Esophagus squamous epithelium (tissue), 5 donors: ENCODE measurements at regions not wholly inside any gene's neighbourhood (a gene's known extent, or its start where the extent isn't known, plus 50 kb on each side); places are given as distances from the start of the nearest gene placed in this dataset.

Source experiments
- DNase-seq: peaks from one replicate; lab custom pipeline; 2025; lab: John Stamatoyannopoulos, UW
- H3K27ac ChIP-seq, 4 donors: fragments of 200-600 bp; sonication (generic); one replicate each; pipeline ENCODE4 v1.5.1; 2016 to 2019; ENCODE audit warnings: mild to moderate bottlenecking in 1 of 4
- H3K27me3 ChIP-seq, 4 donors: fragments of 200-600 bp; sonication (generic); 1 replicate in 3 of 4; 2 replicates in 1 of 4; pipeline versions ENCODE4 v1.5.1 to v1.6.0; 2017 to 2021; ENCODE audit warnings: antibody characterized with exemption in 1 of 4
- H3K36me3 ChIP-seq, 3 donors: fragments of 200-600 bp; sonication (generic); one replicate each; pipeline ENCODE4 v1.5.1; 2016 to 2019
- H3K4me1 ChIP-seq, 3 donors: fragments of 200-600 bp; sonication (generic); one replicate each; pipeline ENCODE4 v1.5.1; 2017 to 2019
- H3K4me3 ChIP-seq, 4 donors: fragments of 200-600 bp; sonication (generic); 1 replicate in 3 of 4; 2 replicates in 1 of 4; pipeline ENCODE4 v1.5.1; 2016 to 2019; ENCODE audit warnings: mild to moderate bottlenecking in 2 of 4, moderate library complexity in 1 of 4
- H3K9me3 ChIP-seq, 3 donors: fragments of 200-600 bp; sonication (generic); one replicate each; pipeline ENCODE4 v1.5.1; 2016 to 2019
- CTCF ChIP-seq, 6 experiments: fragments of 450-650 bp in 4 of 6; fragments of 200-600 bp in 2 of 6; sonication (generic) in 2 of 6; IDR thresholded peaks; one replicate each; pipeline ENCODE4 v1.5.1; 2016 to 2019; ENCODE audit warnings: antibody characterized with exemption in 6 of 6, mild to moderate bottlenecking in 4 of 6, moderate library complexity in 4 of 6
- POLR2A ChIP-seq, 4 donors: fragments of 450-650 bp; IDR thresholded peaks; one replicate each; pipeline ENCODE4 v1.6.1; 2017; ENCODE audit warnings: antibody characterized with exemption in 4 of 4, mild to moderate bottlenecking in 4 of 4, moderate library complexity in 3 of 4
- WGBS, 2 donors: methylation state at CpG; one replicate each; pipeline ENCODE4 v1.1.5; 2018; 5-methylcytosine and 5-hydroxymethylcytosine counted together
- intact Hi-C: fragments of 100-400 bp; cut with DNase I; formaldehyde crosslinking; loops from one replicate; pipeline ENCODE4 v1.15.0; 2022
- donor health status: DM: yes; HTN: yes; CAD: no.

DNA sequence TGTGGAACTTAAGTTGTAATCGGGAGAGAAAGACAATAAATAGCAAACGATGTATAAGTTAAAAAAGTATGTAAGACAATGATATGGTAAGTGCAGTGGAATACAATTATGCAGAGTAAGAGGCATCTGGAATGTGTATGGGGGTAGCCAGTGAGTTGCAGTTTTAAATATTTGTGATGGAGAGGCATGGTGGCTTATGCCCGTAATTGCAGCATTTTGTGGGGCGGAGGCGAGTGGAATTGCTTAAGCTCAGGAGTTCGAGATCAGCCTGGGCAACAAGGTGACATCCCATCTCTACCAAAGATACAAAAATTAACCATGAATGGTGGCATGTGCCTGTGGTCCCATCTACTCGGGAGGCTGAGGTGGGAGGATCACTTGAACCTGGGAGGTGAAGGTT lies 52.5 kb upstream of the WDFY3 start:
- Histone ChIP-seq H3K36me3 (no peaks in the 10 kb centered on the region), H3K9me3 (no peaks in the 10 kb centered on the region), H3K4me3 (no peak overlapping the region), H3K27ac (no peak overlapping the region), H3K4me1 (no peaks in the 10 kb centered on the region), H3K27me3 (no peaks in the 10 kb centered on the region)
- intact Hi-C loops: no loop called here
- DNase-seq: no peak
- TF ChIP-seq CTCF (IDR thresholded peaks at IDR 0.05): no peak
- TF ChIP-seq POLR2A (IDR thresholded peaks at IDR 0.05): no peak
- WGBS, 2 donors: 86 to 87% methylated on average over 7 of the region's 7 CpGs

GRCh38 chr4:85019411-85019810 lies 52.9 kb upstream of the WDFY3 start:
- H3K9me3 ChIP-seq: no peaks in the 10 kb centered on the region
- no peaks in the 10 kb centered on the region for H3K36me3 ChIP-seq
- no peak for TF ChIP-seq POLR2A (IDR thresholded peaks at IDR 0.05)
- TF ChIP-seq CTCF (IDR thresholded peaks at IDR 0.05): no peak
- H3K27me3 ChIP-seq: no peaks in the 10 kb centered on the region
- no peak overlapping the region for H3K4me3 ChIP-seq
- H3K27ac ChIP-seq: no peak overlapping the region
- DNase-seq: no peak
- intact Hi-C loops: no loop called here
- H3K4me1 ChIP-seq: no peaks in the 10 kb centered on the region
- 55 to 57% methylated on average over 2 of the region's 2 CpGs for WGBS, 2 donors

GRCh38 chr4:85024671-85025070 lies 58.2 kb upstream of the WDFY3 start:
- no peak overlapping the region for H3K4me3 ChIP-seq
- intact Hi-C loops: no loop called here
- 92 to 97% methylated on average over 6 of the region's 6 CpGs for WGBS, 2 donors
- TF ChIP-seq POLR2A (IDR thresholded peaks at IDR 0.05): no peak
- no peak for TF ChIP-seq CTCF (IDR thresholded peaks at IDR 0.05)
- H3K27ac ChIP-seq: no peak overlapping the region
- no peak for DNase-seq
- H3K4me1 ChIP-seq: no peaks in the 10 kb centered on the region
- H3K9me3 ChIP-seq: no peaks in the 10 kb centered on the region
- no peaks in the 10 kb centered on the region for H3K36me3 ChIP-seq
- no peaks in the 10 kb centered on the region for H3K27me3 ChIP-seq

DNA sequence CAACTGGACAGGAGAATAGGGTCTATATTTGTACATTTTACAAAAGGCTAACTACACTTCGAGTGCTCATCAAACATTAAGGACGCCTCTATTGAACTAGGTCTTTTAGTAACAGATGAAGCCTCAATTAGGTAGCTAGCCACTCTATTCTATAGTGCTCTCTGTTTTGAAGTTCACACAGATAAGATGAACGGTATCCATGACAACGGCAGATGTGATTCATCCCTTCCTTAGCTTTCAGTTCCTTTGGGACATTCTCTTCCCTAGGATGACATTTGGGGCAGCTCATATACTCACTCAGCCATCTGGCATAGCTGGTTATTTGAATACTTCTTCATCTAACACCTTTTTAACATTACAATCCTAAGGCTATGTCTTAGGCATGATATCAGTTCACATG lies 62.4 kb upstream of the WDFY3 start:
- Histone ChIP-seq H3K4me3 (no peak overlapping the region), H3K4me1 (no peaks in the 10 kb centered on the region), H3K36me3 (no peaks in the 10 kb centered on the region), H3K27ac (no peak overlapping the region), H3K9me3 (peaks cover 0 to 11% (median 2%) of the 10 kb centered on the region in 3 donors), H3K27me3 (no peaks in the 10 kb centered on the region)
- WGBS, 2 donors: 76 to 80% methylated on average over 4 of the region's 4 CpGs
- no peak for DNase-seq
- intact Hi-C loops: no loop called here
- TF ChIP-seq POLR2A (IDR thresholded peaks at IDR 0.05) (no peak), CTCF (IDR thresholded peaks at IDR 0.05) (no peak)

DNA sequence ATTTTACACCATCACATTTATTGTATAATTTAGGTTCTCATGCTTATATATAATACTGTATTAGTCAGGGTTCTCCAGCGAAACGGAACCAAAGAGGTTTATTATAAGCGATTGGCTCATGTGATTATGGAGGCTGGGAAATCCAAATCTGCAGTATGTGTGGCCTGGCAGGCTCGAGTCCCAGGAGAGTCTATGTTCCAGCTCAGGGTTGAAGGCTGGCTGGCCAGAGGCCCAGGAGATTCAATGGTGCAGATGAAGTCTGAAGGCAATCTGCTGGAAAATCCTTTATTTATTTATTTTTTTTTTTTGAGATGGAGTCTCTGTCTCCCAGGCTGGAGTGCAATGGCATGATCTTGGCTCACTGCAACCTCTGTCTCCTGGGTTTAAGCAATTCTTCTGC lies 63.0 kb upstream of the WDFY3 start:
- no peaks in the 10 kb centered on the region for H3K4me1 ChIP-seq
- 73 to 80% methylated on average over 4 of the region's 4 CpGs for WGBS, 2 donors
- no peak overlapping the region for H3K4me3 ChIP-seq
- intact Hi-C loops: no loop called here
- no peaks in the 10 kb centered on the region for H3K36me3 ChIP-seq
- DNase-seq: no peak
- no peak for TF ChIP-seq POLR2A (IDR thresholded peaks at IDR 0.05)
- no peak for TF ChIP-seq CTCF (IDR thresholded peaks at IDR 0.05)
- H3K27ac ChIP-seq: no peak overlapping the region
- H3K9me3 ChIP-seq: peaks cover 0 to 17% (median 8%) of the 10 kb centered on the region in 3 donors
- H3K27me3 ChIP-seq: no peaks in the 10 kb centered on the region
